ENCODE measurements at regions not wholly inside any gene's neighbourhood (a gene's known extent, or its start where the extent isn't known, plus 50 kb on each side); places are given as distances from the start of the nearest gene placed in this dataset.

DNA sequence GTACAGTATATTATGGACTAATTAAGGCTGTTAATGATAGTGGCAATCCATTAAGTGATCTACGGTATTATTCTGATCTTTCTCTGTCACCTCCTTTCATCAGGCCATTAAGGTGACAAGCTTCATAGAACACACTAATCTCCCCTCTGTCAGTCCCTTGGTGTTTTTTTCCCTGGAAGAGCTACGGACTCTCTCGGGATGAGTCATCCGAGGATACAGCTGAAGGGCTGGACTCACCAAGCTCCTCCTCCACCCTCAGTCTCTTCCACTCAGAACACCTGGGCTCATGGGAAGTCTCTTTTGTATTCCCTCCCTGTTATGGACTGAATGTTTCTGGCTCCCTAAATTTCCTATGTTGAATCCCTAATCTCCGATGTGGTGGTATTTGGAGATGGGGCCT is 69.8 kb upstream of the PLXNA4 start:
- Mint-ChIP-seq H3K27me3 (ENCODE audit: unreplicated experiment) (peaks cover 22% of the 10 kb centered on the region), H3K9me3 (ENCODE audit: low read depth, unreplicated experiment) (no peaks in the 10 kb centered on the region), H3K36me3 (ENCODE audit: insufficient read depth, unreplicated experiment) (no peaks in the 10 kb centered on the region), H3K4me1 (ENCODE audit: low read depth, unreplicated experiment) (no peaks in the 10 kb centered on the region), H3K27ac (ENCODE audit: unreplicated experiment) (no peak overlapping the region), H3K4me3 (ENCODE audit: low read depth, unreplicated experiment) (no peak overlapping the region)
- TF ChIP-seq, protein P1, sequence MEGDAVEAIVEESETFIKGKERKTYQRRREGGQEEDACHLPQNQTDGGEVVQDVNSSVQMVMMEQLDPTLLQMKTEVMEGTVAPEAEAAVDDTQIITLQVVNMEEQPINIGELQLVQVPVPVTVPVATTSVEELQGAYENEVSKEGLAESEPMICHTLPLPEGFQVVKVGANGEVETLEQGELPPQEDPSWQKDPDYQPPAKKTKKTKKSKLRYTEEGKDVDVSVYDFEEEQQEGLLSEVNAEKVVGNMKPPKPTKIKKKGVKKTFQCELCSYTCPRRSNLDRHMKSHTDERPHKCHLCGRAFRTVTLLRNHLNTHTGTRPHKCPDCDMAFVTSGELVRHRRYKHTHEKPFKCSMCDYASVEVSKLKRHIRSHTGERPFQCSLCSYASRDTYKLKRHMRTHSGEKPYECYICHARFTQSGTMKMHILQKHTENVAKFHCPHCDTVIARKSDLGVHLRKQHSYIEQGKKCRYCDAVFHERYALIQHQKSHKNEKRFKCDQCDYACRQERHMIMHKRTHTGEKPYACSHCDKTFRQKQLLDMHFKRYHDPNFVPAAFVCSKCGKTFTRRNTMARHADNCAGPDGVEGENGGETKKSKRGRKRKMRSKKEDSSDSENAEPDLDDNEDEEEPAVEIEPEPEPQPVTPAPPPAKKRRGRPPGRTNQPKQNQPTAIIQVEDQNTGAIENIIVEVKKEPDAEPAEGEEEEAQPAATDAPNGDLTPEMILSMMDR (IDR thresholded peaks at IDR 0.05; ENCODE audit: unreplicated experiment) = no peak
- CTCF ChIA-PET = interaction anchor here (0.6 kb wide), 1 partner anchor 226 kb away, joined by 3 read pairs; no protein-coding TSS in a partner anchor
- no TSS peak for BruUV-seq (replicated peaks)
- no peak for DNase-seq
- intact Hi-C loops (cut with micrococcal nuclease; ENCODE audit: unreplicated experiment) = no loop called here

- CTCF ChIA-PET = no interaction called here
- no peaks in the 10 kb centered on the region for H3K36me3 Mint-ChIP-seq (ENCODE audit: insufficient read depth, unreplicated experiment)
- H3K27me3 Mint-ChIP-seq (ENCODE audit: unreplicated experiment) = peaks cover 19% of the 10 kb centered on the region
- no peaks in the 10 kb centered on the region for H3K9me3 Mint-ChIP-seq (ENCODE audit: low read depth, unreplicated experiment)
- no peak overlapping the region for H3K27ac Mint-ChIP-seq (ENCODE audit: unreplicated experiment)
- TF ChIP-seq, protein P1 (IDR thresholded peaks at IDR 0.05; ENCODE audit: unreplicated experiment) = no peak
- BruUV-seq (replicated peaks) = no TSS peak
- H3K4me1 Mint-ChIP-seq (ENCODE audit: low read depth, unreplicated experiment) = no peaks in the 10 kb centered on the region
- no peak for DNase-seq
- H3K4me3 Mint-ChIP-seq (ENCODE audit: low read depth, unreplicated experiment) = no peak overlapping the region
- intact Hi-C loops (cut with micrococcal nuclease; ENCODE audit: unreplicated experiment) = no loop called here
Measured at GRCh38 chr7:132643302-132643701, 67.0 kb upstream of the PLXNA4 start.

- no peaks in the 10 kb centered on the region for H3K36me3 Mint-ChIP-seq (ENCODE audit: insufficient read depth, unreplicated experiment)
- H3K27me3 Mint-ChIP-seq (ENCODE audit: unreplicated experiment) = peaks cover 38% of the 10 kb centered on the region
- TF ChIP-seq, protein P1 (IDR thresholded peaks at IDR 0.05; ENCODE audit: unreplicated experiment) = no peak
- no peak overlapping the region for H3K27ac Mint-ChIP-seq (ENCODE audit: unreplicated experiment)
- no peak overlapping the region for H3K4me3 Mint-ChIP-seq (ENCODE audit: low read depth, unreplicated experiment)
- CTCF ChIA-PET = no interaction called here
- no peaks in the 10 kb centered on the region for H3K9me3 Mint-ChIP-seq (ENCODE audit: low read depth, unreplicated experiment)
- DNase-seq = no peak
- intact Hi-C loops (cut with micrococcal nuclease; ENCODE audit: unreplicated experiment) = no loop called here
- no peaks in the 10 kb centered on the region for H3K4me1 Mint-ChIP-seq (ENCODE audit: low read depth, unreplicated experiment)
- BruUV-seq (replicated peaks) = no TSS peak
Measured at GRCh38 chr7:132641238-132641637, 65.0 kb upstream of the PLXNA4 start.

- H3K36me3 Mint-ChIP-seq (ENCODE audit: insufficient read depth, unreplicated experiment) = no peaks in the 10 kb centered on the region
- H3K9me3 Mint-ChIP-seq (ENCODE audit: low read depth, unreplicated experiment) = no peaks in the 10 kb centered on the region
- CTCF ChIA-PET = no interaction called here
- H3K4me1 Mint-ChIP-seq (ENCODE audit: low read depth, unreplicated experiment) = no peaks in the 10 kb centered on the region
- TF ChIP-seq, protein P1 (IDR thresholded peaks at IDR 0.05; ENCODE audit: unreplicated experiment) = no peak
- BruUV-seq (replicated peaks) = no TSS peak
- no peak overlapping the region for H3K27ac Mint-ChIP-seq (ENCODE audit: unreplicated experiment)
- peaks cover 51% of the 10 kb centered on the region for H3K27me3 Mint-ChIP-seq (ENCODE audit: unreplicated experiment)
- no peak overlapping the region for H3K4me3 Mint-ChIP-seq (ENCODE audit: low read depth, unreplicated experiment)
- no peak for DNase-seq
- intact Hi-C loops (cut with micrococcal nuclease; ENCODE audit: unreplicated experiment) = no loop called here
Measured at GRCh38 chr7:132639983-132640382, 63.7 kb upstream of the PLXNA4 start.

Measured in Calu3 (cell line).